ENCODE measurements at regions not wholly inside any gene's neighbourhood (a gene's known extent, or its start where the extent isn't known, plus 50 kb on each side); places are given as distances from the start of the nearest gene placed in this dataset.

- FAIRE-seq: no peak
- DNase-seq (ENCODE audit: insufficient read length, low spot score): no peak
Measured at GRCh38 chr1:194515916-194516315, 1329.5 kb upstream of the B3GALT2 start.

- FAIRE-seq (no peak), DNase-seq (ENCODE audit: insufficient read length, low spot score) (no peak)
Measured at GRCh38 chr1:194512957-194513356, 1326.5 kb upstream of the B3GALT2 start.

DNA sequence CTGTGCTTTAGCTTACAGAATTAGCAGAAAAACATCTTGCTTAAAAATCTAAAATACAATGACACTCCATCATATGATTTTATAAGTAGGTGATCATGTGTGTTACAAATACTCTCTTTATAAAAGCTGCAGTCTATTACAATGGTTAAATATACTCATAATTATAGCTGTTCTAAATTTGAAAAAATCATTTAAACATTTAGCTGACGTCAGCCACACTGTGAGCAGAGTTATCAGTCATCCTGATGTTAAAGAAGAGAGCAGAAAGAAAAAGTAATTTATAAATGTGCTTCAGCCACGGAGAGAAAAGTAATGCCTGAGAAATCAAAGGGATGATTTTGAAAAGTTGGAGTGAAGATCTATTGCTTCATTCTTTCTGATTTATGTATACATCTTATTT, 1325.9 kb upstream of the B3GALT2 start:
- DNase-seq (ENCODE audit: insufficient read length, low spot score): no peak
- no peak for FAIRE-seq

- FAIRE-seq: no peak
Measured at GRCh38 chr1:194503209-194503608, 1316.8 kb upstream of the B3GALT2 start.

DNA sequence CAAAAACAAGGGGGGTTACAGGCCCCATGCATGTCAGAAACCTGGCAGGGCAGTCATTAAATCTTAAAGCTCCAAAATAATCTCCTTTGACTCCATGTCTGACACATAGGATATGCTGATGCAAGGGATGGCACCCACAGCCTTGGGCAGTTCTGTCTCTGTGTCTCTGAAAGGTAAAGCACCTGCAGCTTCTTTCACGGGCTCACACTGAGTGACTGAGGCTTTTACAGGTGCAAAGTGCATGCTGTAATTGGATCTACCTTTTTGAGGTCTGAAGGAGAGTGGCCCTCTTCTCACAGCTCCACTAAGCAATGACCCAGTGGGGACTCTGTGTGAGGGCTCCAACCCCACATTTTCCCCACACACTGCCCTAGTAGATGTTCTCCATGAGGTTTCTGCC, 1309.0 kb upstream of the B3GALT2 start:
- DNase-seq (ENCODE audit: insufficient read length, low spot score): no peak
- no peak for FAIRE-seq

More at GRCh38 chr1:194503209-194503608, 1316.8 kb upstream of the B3GALT2 start:
- no peak for DNase-seq (ENCODE audit: insufficient read length, low spot score)

DNA sequence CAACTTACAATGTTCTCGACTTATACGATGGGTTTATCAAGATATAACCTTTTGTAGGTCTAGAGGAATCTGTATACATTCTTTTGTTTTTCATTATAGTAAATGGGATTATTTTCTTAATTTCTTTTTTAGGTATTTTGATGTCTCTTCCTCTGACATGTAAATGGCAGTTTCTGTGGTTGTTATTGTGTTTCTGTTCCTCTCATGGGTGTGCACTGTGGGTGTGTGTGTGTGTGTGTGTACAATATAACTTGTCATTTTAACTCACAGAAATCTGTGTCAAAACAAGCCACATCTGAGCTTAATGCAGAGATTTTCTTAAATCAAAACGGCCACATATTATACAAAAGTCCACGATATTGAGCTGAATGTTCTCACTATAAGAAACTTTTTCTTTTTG, 1300.8 kb upstream of the B3GALT2 start:
- FAIRE-seq (no peak), DNase-seq (ENCODE audit: insufficient read length, low spot score) (no peak)

GRCh38 chr1:194485432-194485831, 1299.0 kb upstream of the B3GALT2 start:
- no peak for FAIRE-seq
- no peak for DNase-seq (ENCODE audit: insufficient read length, low spot score)

DNA sequence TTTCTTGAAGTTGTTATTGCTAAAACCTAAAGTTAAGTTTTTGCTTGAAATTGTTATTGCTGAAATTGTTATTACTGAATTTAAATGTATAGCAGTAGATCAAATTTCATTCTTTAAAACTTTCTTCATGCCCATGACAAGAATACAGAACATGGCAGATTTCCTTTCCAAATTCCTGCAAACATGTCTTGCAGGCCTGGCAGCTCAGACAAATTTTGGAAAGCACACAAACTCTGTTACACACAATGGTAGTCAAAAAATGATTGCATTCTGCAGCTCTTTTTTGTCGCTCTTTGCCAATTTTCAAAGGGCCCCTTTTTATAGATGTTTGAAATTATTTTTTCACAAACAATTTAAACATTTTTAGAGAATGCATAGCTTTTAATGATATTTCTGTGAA, 1292.3 kb upstream of the B3GALT2 start:
- DNase-seq (ENCODE audit: insufficient read length, low spot score): no peak
- no peak for FAIRE-seq

DNA sequence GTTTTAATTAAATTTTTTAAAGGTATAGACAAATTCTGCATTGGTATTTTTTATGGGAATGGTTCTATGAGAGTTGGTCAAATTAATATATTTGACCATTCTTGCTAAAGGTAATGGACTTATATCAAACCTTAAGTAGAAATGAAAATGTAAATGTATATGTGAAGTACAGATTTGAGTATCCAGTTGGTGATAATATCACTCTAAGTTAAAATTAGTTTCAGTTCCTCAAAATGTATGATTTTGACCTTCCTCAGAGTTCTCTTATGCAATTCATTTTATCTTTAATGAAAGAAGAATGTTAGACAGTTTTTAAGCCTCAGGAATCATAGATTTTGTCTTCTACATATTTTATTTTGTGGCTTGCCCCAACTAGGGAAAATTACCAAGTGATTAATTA, 1291.5 kb upstream of the B3GALT2 start:
- FAIRE-seq (no peak), DNase-seq (ENCODE audit: insufficient read length, low spot score) (no peak)

GRCh38 chr1:194476872-194477271, 1290.5 kb upstream of the B3GALT2 start:
- FAIRE-seq (no peak), DNase-seq (ENCODE audit: insufficient read length, low spot score) (no peak)

DNA sequence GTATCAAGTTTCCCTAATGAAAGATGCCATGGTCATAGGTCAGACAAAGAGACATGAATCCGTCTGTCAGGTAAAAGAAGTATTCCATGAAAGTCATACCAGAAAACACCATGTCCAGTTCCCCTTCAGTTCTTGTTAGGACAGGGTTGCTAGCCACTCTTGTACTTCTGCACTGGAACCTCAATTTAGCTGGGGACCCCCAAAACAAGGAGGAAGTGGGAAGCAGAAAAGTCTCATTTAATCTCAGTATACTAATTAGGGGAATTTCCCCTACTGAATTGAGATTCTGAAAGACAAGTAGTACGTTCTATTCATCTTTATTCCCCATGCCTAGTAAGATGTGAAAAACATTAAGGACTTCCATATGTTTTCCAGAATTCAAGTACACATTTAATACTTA, 1289.9 kb upstream of the B3GALT2 start:
- FAIRE-seq (no peak), DNase-seq (ENCODE audit: insufficient read length, low spot score) (no peak)

DNA sequence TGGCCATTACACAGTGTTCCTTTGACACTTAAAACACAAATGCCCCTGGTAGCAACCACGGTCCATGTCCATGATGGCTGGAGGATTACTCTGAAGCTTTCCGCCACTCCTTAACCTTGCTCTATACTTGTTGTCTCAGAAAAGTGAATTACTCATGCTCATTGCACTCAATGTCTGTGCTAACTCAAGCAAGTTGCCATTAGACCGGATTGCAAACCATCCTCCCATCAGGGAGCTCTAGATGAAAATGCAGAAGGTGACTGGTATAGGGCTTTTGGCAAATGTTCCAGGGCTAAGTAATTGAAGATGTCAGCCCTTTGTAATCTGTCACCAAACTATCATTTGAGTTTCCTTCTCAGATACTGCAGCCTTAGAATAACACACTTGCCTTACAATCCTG, 1288.3 kb upstream of the B3GALT2 start:
- FAIRE-seq (no peak), DNase-seq (ENCODE audit: insufficient read length, low spot score) (no peak)

DNA sequence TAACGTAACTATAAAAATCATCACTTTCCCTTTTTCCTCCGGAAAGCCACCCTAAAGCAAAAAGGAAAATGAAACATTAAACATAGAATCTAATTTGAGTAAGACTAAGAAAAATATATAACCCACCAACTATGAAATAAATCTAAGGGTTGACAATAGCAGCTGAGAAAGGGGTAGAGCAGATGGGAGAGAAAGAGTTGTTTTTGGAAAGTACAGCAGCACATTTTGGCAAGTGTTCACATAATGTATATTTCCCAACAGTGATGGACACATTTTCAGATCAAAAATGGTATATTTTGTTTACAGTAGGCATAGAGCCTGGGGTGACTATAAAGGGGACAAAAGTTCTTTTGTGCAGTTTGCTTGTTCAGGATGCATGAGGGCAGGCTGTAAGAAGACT, 1287.4 kb upstream of the B3GALT2 start:
- FAIRE-seq (no peak), DNase-seq (ENCODE audit: insufficient read length, low spot score) (no peak)

- FAIRE-seq (no peak), DNase-seq (ENCODE audit: insufficient read length, low spot score) (no peak)
Measured at GRCh38 chr1:194469282-194469681, 1282.9 kb upstream of the B3GALT2 start.

DNA sequence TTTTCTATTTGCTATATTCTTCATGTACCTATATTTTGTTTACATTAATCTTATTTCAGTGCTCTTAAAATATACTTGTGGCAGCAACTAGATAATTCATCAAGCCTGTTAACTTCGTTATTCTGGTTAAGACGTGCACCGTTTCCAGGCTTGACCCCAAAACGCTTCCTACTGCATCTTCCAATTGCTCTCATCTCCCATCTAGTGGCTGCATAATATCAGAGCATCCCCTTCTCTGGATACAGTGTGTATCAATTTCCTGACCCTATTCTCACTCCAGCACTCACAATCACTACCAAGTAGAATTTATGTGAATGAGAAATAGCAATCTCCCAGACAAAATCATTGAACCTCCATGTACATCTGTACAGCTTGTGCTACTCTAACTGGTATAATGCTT, 1280.3 kb upstream of the B3GALT2 start:
- DNase-seq (ENCODE audit: insufficient read length, low spot score) (no peak), FAIRE-seq (no peak)

- no peak for FAIRE-seq
Measured at GRCh38 chr1:194447636-194448035, 1261.2 kb upstream of the B3GALT2 start.

GRCh38 chr1:194445244-194445643, 1258.8 kb upstream of the B3GALT2 start:
- no peak for FAIRE-seq
- no peak for DNase-seq (ENCODE audit: insufficient read length, low spot score)

More at GRCh38 chr1:194447636-194448035, 1261.2 kb upstream of the B3GALT2 start:
- no peak for DNase-seq (ENCODE audit: insufficient read length, low spot score)

GRCh38 chr1:194442901-194443575, 1256.6 kb upstream of the B3GALT2 start:
- FAIRE-seq (no peak), DNase-seq (ENCODE audit: insufficient read length, low spot score) (no peak)

DNA sequence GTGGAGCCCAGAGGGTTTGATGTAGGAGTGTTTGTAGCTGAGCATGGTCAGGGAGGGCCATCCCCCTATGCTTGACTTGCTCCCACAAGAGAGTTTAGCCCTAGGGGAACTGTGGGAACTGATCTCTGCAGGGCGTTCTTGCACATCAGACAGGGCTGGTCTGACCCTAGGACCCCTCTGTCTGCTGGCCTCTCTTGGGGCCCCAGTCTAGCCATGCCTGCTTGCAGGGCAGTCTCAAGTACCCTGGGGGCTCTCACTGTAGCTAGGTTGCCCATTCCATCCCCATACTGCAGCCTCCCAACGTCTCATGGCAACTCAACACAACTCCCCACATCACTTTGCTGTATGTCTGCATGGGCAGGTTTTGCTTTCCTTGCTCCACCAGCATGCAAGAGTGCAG, 1250.7 kb upstream of the B3GALT2 start:
- FAIRE-seq (no peak), DNase-seq (ENCODE audit: insufficient read length, low spot score) (no peak)

DNA sequence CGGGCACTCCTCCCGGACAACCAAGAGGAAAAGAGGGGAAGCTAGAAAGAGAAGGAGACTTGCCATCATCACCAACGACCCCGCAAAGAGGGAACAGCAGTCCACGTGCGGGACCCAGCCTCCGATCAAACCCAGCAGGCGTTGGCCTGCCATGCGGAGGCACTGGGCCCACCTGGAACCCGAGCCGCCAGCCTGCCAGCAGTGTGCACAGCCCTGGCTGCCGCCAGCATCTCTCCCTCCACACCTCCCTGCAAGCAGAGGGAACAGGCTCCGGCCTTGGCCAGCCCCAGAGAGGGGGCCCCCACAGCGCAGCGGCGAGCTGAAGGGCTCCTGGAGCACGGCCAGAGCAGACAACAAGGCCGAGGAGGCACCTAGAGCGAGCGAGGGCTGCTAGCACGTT, 1244.7 kb upstream of the B3GALT2 start:
- no peak for FAIRE-seq
- DNase-seq (ENCODE audit: insufficient read length, low spot score): no peak

DNA sequence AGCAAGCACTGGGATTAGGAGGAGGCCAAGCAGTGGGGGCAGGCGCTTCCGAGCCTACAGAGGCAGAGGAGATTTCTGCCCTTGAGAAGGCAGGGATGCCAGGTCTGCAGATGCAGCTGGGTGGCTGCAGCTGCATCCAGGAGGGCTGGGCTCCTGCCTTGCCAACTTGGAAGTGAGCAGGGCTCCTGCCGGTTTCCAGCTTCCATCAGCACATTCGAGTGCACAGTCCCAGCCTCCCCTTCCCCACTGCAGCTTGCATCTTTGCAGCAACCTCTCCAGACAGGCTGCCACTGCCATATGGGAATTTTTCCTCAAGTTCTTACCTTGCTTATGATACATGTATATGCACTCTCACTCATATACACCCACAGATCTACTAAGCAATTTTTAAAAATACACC, 1234.3 kb upstream of the B3GALT2 start:
- no peak for DNase-seq (ENCODE audit: insufficient read length, low spot score)
- FAIRE-seq: no peak

DNA sequence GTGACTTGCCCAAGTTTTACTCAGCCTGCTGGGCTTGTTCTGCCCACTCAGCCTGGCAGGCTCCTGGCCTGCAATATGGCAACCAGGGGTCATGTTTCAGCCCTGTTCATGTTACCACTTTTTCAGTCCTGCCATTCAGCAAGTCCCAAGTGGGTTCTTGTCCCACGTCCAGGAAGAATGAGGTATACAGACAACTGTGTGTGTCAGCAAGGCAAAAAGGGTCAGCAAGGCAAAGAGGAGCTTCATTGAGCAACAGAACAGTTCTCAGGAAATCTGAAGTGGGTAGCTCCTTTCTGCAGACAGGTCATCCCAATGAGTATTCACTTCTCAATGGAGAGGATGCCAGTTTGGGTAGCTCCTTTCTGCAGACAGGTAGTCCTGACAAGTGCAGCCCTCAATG, 1233.3 kb upstream of the B3GALT2 start:
- no peak for FAIRE-seq
- DNase-seq (ENCODE audit: insufficient read length, low spot score): no peak

DNA sequence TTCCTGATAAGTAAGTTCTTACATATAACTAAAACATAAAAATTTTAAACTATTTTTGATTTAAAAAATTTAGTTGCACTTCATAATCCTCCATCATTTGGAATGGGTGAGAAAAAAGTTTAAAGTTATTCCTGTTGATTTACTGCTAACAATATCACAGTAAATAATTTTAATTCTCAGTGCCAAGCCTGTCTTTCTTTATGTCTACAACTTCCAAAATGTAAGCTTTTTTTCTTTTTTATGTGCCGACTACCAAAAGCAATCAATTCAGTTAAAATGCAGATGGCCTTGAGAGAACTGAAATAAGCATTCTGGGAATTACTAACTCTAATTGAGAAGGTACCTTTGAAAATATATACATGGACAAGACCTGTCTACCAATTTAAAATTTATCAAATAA, 1224.3 kb upstream of the B3GALT2 start:
- DNase-seq (ENCODE audit: insufficient read length, low spot score) (no peak), FAIRE-seq (no peak)

Measured in HTR-8/SVneo (cell line).